Smooth muscle cell (in vitro differentiated cells): ENCODE measurements at regions not wholly inside any gene's neighbourhood (a gene's known extent, or its start where the extent isn't known, plus 50 kb on each side); places are given as distances from the start of the nearest gene placed in this dataset.

ENCODE experiments used
- DNase-seq: peaks from one replicate; lab custom pipeline; 2025; ENCODE audit not compliant: unreplicated experiment; lab: John Stamatoyannopoulos, UW
- H2AFZ ChIP-seq: fragments of 200-600 bp; sonication (generic); 2 replicates; pipeline ENCODE4 v1.6.0; 2016; ENCODE audit warnings: antibody characterized with exemption, low read depth, mild to moderate bottlenecking
- H3F3A ChIP-seq: fragments of 200-600 bp; sonication (generic); 2 replicates; pipeline ENCODE4 v1.6.0; 2017; ENCODE audit warnings: antibody characterized with exemption, low read depth
- H3K27ac ChIP-seq: fragments of 200-600 bp; sonication (generic); 2 replicates; pipeline ENCODE4 v1.5.1; 2016; ENCODE audit warnings: low read depth, mild to moderate bottlenecking
- H3K27me3 ChIP-seq: fragments of 200-600 bp; sonication (generic); 2 replicates; pipeline ENCODE4 v1.6.1; 2016; ENCODE audit warnings: low read depth, mild to moderate bottlenecking
- H3K36me3 ChIP-seq: fragments of 200-600 bp; sonication (generic); 2 replicates; pipeline ENCODE4 v1.5.1; 2016; ENCODE audit warnings: low read depth
- H3K4me1 ChIP-seq: fragments of 200-600 bp; sonication (generic); 2 replicates; pipeline ENCODE4 v1.5.1; 2016; ENCODE audit warnings: low read depth
- H3K4me2 ChIP-seq: fragments of 200-600 bp; sonication (generic); 2 replicates; pipeline ENCODE4 v1.6.0; 2016; ENCODE audit warnings: mild to moderate bottlenecking
- H3K4me3 ChIP-seq: fragments of 200-600 bp; sonication (generic); 2 replicates; pipeline ENCODE4 v1.5.1; 2016; ENCODE audit warnings: mild to moderate bottlenecking
- H3K79me2 ChIP-seq: fragments of 200-600 bp; sonication (generic); 2 replicates; pipeline ENCODE4 v1.6.0; 2016; ENCODE audit warnings: low read depth, mild to moderate bottlenecking
- H3K9ac ChIP-seq: fragments of 200-600 bp; sonication (generic); 2 replicates; pipeline ENCODE4 v1.6.0; 2016; ENCODE audit warnings: low read depth
- H3K9me3 ChIP-seq: fragments of 200-600 bp; sonication (generic); replicated peaks from 2 replicates; pipeline ENCODE4 v1.5.1; 2016; ENCODE audit warnings: low read depth
- H4K20me1 ChIP-seq: fragments of 200-600 bp; sonication (generic); 2 replicates; pipeline ENCODE4 v1.6.0; 2016; ENCODE audit warnings: low read depth
- CTCF ChIP-seq: fragments of 200-600 bp; sonication (generic); IDR thresholded peaks from 2 replicates; pipeline ENCODE4 v1.5.1; 2017; ENCODE audit warnings: borderline replicate concordance, mild to moderate bottlenecking, antibody characterized with exemption; ENCODE audit not compliant: insufficient read depth, poor library complexity, severe bottlenecking
- WGBS: methylation state at CpG from one replicate; pipeline ENCODE4 v1.1.7; 2016; ENCODE audit warnings: low lambda C conversion rate; 5-methylcytosine and 5-hydroxymethylcytosine counted together

- no peaks in the 10 kb centered on the region for H4K20me1 ChIP-seq
- no peak for TF ChIP-seq CTCF
- 60% methylated on average over 2 of the region's 2 CpGs for WGBS
Measured at GRCh38 chr1:56442290-56442877, 137.0 kb downstream of the PLPP3 start.

GRCh38 chr1:56441601-56442000, 137.8 kb downstream of the PLPP3 start:
- H3K4me1 ChIP-seq: peaks cover 27% of the 10 kb centered on the region
- H3K4me2 ChIP-seq: no peak overlapping the region
- H3F3A ChIP-seq: no peaks in the 10 kb centered on the region
- 99% methylated on average over 3 of the region's 3 CpGs for WGBS
- TF ChIP-seq CTCF: no peak
- no peak overlapping the region for H3K27ac ChIP-seq
- DNase-seq: no peak
- no peaks in the 10 kb centered on the region for H4K20me1 ChIP-seq
- no peaks in the 10 kb centered on the region for H3K9me3 ChIP-seq
- H3K9ac ChIP-seq: no peak overlapping the region
- no peaks in the 10 kb centered on the region for H3K27me3 ChIP-seq
- H3K79me2 ChIP-seq: no peaks in the 10 kb centered on the region
- H2AFZ ChIP-seq: no peak overlapping the region
- no peak overlapping the region for H3K4me3 ChIP-seq
- no peaks in the 10 kb centered on the region for H3K36me3 ChIP-seq

More at GRCh38 chr1:56442290-56442877, 137.0 kb downstream of the PLPP3 start:
- Histone ChIP-seq H3K36me3 (no peaks in the 10 kb centered on the region), H3K9ac (no peak overlapping the region), H3K4me1 (peaks cover 21% of the 10 kb centered on the region), H3K9me3 (no peaks in the 10 kb centered on the region), H2AFZ (no peak overlapping the region), H3K27me3 (no peaks in the 10 kb centered on the region), H3K4me2 (no peak overlapping the region), H3K79me2 (no peaks in the 10 kb centered on the region), H3K4me3 (no peak overlapping the region), H3K27ac (no peak overlapping the region), H3F3A (no peaks in the 10 kb centered on the region)
- DNase-seq: no peak

GRCh38 chr1:56439610-56440264, 139.6 kb downstream of the PLPP3 start:
- H3K9me3 ChIP-seq: no peaks in the 10 kb centered on the region
- no peak overlapping the region for H3K4me3 ChIP-seq
- H4K20me1 ChIP-seq: no peaks in the 10 kb centered on the region
- no peaks in the 10 kb centered on the region for H3K36me3 ChIP-seq
- H2AFZ ChIP-seq: no peak overlapping the region
- no peak overlapping the region for H3K9ac ChIP-seq
- no peaks in the 10 kb centered on the region for H3K27me3 ChIP-seq
- no peak for DNase-seq
- H3K79me2 ChIP-seq: no peaks in the 10 kb centered on the region
- H3K4me1 ChIP-seq: peaks cover 45% of the 10 kb centered on the region
- 39% methylated on average over 4 of the region's 4 CpGs for WGBS
- TF ChIP-seq CTCF: no peak
- no peak overlapping the region for H3K4me2 ChIP-seq
- H3K27ac ChIP-seq: no peak overlapping the region
- no peaks in the 10 kb centered on the region for H3F3A ChIP-seq
